ENCODE measurements at regions not wholly inside any gene's neighbourhood (a gene's known extent, or its start where the extent isn't known, plus 50 kb on each side); places are given as distances from the start of the nearest gene placed in this dataset.

DNA sequence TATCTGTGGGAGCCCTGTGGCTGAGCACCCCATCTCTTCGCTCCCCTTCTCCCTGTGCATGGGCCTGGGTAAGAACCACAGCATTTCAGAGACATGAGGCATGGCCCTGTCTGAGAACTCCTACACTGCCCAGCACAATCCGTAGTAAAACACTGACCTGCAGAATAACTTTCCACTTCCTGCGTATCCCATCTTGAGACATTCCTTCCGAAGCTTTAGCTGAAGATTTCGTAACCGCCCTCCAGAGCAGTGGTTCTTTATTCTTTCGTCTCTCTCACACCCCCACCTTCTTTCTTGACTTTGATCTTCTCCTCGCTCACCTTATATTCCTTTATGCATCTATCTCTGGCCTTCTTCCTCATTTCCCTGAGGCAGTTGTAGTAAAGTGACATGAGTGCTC lies 381.1 kb downstream of the HRH4 start:
- Histone ChIP-seq H3K9me3 (no peaks in the 10 kb centered on the region), H3K4me1 (no peaks in the 10 kb centered on the region), H3K4me3 (no peak overlapping the region), H3K36me3 (no peaks in the 10 kb centered on the region), H3K27me3 (no peaks in the 10 kb centered on the region), H3K27ac (replicated peaks in 1 of 4) (no peak overlapping the region)
- DNase-seq (ENCODE audit: extremely low spot score): no peak
- TF ChIP-seq EP300 (IDR thresholded peaks at IDR 0.05): no peak
- no peak for TF ChIP-seq POLR2AphosphoS5 (IDR thresholded peaks at IDR 0.05)
- TF ChIP-seq, protein P1, sequence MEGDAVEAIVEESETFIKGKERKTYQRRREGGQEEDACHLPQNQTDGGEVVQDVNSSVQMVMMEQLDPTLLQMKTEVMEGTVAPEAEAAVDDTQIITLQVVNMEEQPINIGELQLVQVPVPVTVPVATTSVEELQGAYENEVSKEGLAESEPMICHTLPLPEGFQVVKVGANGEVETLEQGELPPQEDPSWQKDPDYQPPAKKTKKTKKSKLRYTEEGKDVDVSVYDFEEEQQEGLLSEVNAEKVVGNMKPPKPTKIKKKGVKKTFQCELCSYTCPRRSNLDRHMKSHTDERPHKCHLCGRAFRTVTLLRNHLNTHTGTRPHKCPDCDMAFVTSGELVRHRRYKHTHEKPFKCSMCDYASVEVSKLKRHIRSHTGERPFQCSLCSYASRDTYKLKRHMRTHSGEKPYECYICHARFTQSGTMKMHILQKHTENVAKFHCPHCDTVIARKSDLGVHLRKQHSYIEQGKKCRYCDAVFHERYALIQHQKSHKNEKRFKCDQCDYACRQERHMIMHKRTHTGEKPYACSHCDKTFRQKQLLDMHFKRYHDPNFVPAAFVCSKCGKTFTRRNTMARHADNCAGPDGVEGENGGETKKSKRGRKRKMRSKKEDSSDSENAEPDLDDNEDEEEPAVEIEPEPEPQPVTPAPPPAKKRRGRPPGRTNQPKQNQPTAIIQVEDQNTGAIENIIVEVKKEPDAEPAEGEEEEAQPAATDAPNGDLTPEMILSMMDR (IDR thresholded peaks at IDR 0.05): no peak
- TF ChIP-seq POLR2A (IDR thresholded peaks at IDR 0.05; ENCODE audit: low read depth): no peak
- 82% methylated on average over 8 of the region's 8 CpGs for WGBS
- intact Hi-C loops (cut with DNase I): no loop called here

- 94% methylated on average over 1 of the region's 1 CpG for whole genome bisulfite sequencing
- no peaks in the 10 kb centered on the region for H3K9me3 ChIP-seq
- H3K36me3 ChIP-seq: no peaks in the 10 kb centered on the region
- no peak for TF ChIP-seq POLR2AphosphoS5 (IDR thresholded peaks at IDR 0.05)
- TF ChIP-seq POLR2A (IDR thresholded peaks at IDR 0.05; ENCODE audit: low read depth): no peak
- TF ChIP-seq EP300 (IDR thresholded peaks at IDR 0.05): no peak
- TF ChIP-seq, protein P1 (IDR thresholded peaks at IDR 0.05): no peak
- no peak overlapping the region for H3K4me3 ChIP-seq
- no peak overlapping the region for H3K27ac ChIP-seq (replicated peaks in 1 of 4)
- H3K4me1 ChIP-seq: no peaks in the 10 kb centered on the region
- no peaks in the 10 kb centered on the region for H3K27me3 ChIP-seq
- intact Hi-C loops (cut with DNase I): no loop called here
- DNase-seq (ENCODE audit: extremely low spot score): no peak
These were observed 382.7 kb downstream of the HRH4 start for GRCh38 chr18:24843123-24843522.

DNA sequence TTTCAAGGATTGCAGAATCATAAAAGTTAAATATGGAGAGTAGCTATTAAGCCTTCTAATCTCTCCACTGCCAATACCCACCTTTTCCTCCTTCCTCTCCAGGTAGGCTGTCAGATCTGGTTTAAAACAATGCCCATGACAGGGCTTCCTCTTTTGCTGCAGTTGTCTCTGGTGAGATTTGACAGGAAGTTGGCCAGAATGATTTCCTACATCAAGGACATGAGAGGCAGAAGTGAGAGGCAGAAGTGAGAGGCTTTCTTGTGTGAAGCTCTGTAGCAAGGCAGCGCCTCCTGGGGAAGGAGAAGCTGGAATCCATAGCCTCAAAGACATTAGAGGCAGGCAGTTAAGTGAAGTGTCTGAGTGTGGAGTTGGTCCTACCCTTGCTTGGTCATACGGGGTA lies 385.7 kb downstream of the HRH4 start:
- Histone ChIP-seq H3K27me3 (peaks cover 0 to 7% (median 0%) of the 10 kb centered on the region in 4 donors), H3K4me1 (no peaks in the 10 kb centered on the region), H3K36me3 (no peaks in the 10 kb centered on the region), H3K9me3 (no peaks in the 10 kb centered on the region), H3K4me3 (no peak overlapping the region), H3K27ac (replicated peaks in 1 of 4) (no peak overlapping the region)
- 65% methylated on average over 2 of the region's 2 CpGs for WGBS
- TF ChIP-seq POLR2A (IDR thresholded peaks at IDR 0.05; ENCODE audit: low read depth): no peak
- no peak for TF ChIP-seq POLR2AphosphoS5 (IDR thresholded peaks at IDR 0.05)
- no peak for TF ChIP-seq EP300 (IDR thresholded peaks at IDR 0.05)
- TF ChIP-seq, protein P1 (IDR thresholded peaks at IDR 0.05): no peak
- intact Hi-C loops (cut with DNase I): no loop called here
- no peak for DNase-seq (ENCODE audit: extremely low spot score)

- Histone ChIP-seq H3K27ac (replicated peaks in 1 of 4) (no peak overlapping the region), H3K4me1 (no peaks in the 10 kb centered on the region), H3K4me3 (no peak overlapping the region), H3K9me3 (no peaks in the 10 kb centered on the region), H3K36me3 (no peaks in the 10 kb centered on the region), H3K27me3 (peaks cover 0 to 12% (median 0%) of the 10 kb centered on the region in 4 donors)
- TF ChIP-seq, protein P1 (IDR thresholded peaks at IDR 0.05): no peak
- TF ChIP-seq EP300 (IDR thresholded peaks at IDR 0.05) (no peak), POLR2A (IDR thresholded peaks at IDR 0.05; ENCODE audit: low read depth) (no peak), POLR2AphosphoS5 (IDR thresholded peaks at IDR 0.05) (no peak)
- 83% methylated on average over 7 of the region's 7 CpGs for WGBS
- DNase-seq (ENCODE audit: extremely low spot score): no peak
- intact Hi-C loops (cut with DNase I): no loop called here
These were observed 390.1 kb downstream of the HRH4 start for GRCh38 chr18:24850532-24850931.

DNA sequence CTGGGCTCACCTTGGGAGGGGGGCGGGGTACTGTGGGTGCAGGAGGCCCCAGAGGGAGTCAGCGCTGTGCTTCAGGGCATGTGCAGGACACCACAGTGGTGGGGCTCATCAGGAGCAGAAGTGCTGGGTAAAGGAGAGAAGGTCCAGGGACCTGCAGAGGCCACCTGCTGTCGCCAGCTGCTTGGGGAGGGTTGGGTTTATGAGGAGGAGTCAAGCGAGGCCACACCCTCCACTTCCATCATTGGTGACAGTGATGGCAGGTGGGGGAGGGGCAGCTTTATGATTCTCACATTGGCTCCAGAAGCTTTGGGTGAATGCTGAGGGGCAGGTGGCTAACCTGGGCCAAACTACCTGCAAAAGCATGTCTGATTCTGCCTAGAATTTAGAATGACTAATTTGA lies 392.6 kb downstream of the HRH4 start:
- no peak for DNase-seq (ENCODE audit: extremely low spot score)
- intact Hi-C loops (cut with DNase I): no loop called here
- WGBS: 89% methylated on average over 4 of the region's 4 CpGs
- TF ChIP-seq, protein P1 (IDR thresholded peaks at IDR 0.05): no peak
- TF ChIP-seq POLR2AphosphoS5 (IDR thresholded peaks at IDR 0.05) (no peak), POLR2A (IDR thresholded peaks at IDR 0.05; ENCODE audit: low read depth) (no peak), EP300 (IDR thresholded peaks at IDR 0.05) (no peak)
- Histone ChIP-seq H3K27ac (replicated peaks in 1 of 4) (no peak overlapping the region), H3K27me3 (peaks cover 0 to 12% (median 0%) of the 10 kb centered on the region in 4 donors), H3K36me3 (no peaks in the 10 kb centered on the region), H3K4me1 (no peaks in the 10 kb centered on the region), H3K9me3 (no peaks in the 10 kb centered on the region), H3K4me3 (no peak overlapping the region)
